Testis (tissue), 2 donors: ENCODE measurements at regions not wholly inside any gene's neighbourhood (a gene's known extent, or its start where the extent isn't known, plus 50 kb on each side); places are given as distances from the start of the nearest gene placed in this dataset.

Source experiments
- POLR2A ChIP-seq: fragments of 450-650 bp; IDR thresholded peaks from one replicate; pipeline ENCODE4 v1.6.1; 2017; ENCODE audit warnings: antibody characterized with exemption, mild to moderate bottlenecking, moderate library complexity
- TF ChIP-seq, protein P1 (sequence below), 3 experiments: fragments of 450-650 bp in 2 of 3; fragments of 200-600 bp in 1 of 3; sonication (generic) in 1 of 3; IDR thresholded peaks; one replicate each; pipeline ENCODE4 v1.5.1; 2016 to 2019; ENCODE audit warnings: antibody characterized with exemption in 3 of 3, mild to moderate bottlenecking in 2 of 3, moderate library complexity in 1 of 3

DNA sequence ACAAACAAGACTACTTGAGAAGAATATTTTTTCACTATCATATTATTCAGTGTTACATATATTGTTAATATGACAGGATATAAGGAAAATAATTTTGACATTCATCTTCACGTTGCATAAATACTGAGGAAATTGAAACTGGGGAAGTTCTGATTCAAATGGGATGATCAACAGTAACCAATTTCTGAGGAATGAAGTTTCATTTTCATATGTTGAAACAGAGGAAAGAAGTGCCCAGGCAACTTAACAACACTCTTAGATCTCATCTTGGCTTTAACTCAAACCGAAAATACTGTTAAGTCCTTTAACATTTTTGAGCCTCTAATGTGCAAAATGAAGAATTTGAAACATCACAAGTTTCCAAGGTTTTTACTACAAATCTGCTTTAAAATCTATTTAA, 612.2 kb upstream of the VRK2 start:
- TF ChIP-seq POLR2A: no peak
- TF ChIP-seq, protein P1, sequence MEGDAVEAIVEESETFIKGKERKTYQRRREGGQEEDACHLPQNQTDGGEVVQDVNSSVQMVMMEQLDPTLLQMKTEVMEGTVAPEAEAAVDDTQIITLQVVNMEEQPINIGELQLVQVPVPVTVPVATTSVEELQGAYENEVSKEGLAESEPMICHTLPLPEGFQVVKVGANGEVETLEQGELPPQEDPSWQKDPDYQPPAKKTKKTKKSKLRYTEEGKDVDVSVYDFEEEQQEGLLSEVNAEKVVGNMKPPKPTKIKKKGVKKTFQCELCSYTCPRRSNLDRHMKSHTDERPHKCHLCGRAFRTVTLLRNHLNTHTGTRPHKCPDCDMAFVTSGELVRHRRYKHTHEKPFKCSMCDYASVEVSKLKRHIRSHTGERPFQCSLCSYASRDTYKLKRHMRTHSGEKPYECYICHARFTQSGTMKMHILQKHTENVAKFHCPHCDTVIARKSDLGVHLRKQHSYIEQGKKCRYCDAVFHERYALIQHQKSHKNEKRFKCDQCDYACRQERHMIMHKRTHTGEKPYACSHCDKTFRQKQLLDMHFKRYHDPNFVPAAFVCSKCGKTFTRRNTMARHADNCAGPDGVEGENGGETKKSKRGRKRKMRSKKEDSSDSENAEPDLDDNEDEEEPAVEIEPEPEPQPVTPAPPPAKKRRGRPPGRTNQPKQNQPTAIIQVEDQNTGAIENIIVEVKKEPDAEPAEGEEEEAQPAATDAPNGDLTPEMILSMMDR (IDR thresholded peaks at IDR 0.05): no peak
